ENCODE measurements at regions not wholly inside any gene's neighbourhood (a gene's known extent, or its start where the extent isn't known, plus 50 kb on each side); places are given as distances from the start of the nearest gene placed in this dataset.

- no peak; the same call in 2 of the 3 replicates for ATAC-seq
- H3K9me3 ChIP-seq (ENCODE audit: low read length): no peaks in the 10 kb centered on the region
- H3K9ac ChIP-seq (ENCODE audit: insufficient read depth, low read depth, low read length): no peak overlapping the region
- POLR2A ChIA-PET: no interaction called here
- no peaks in the 10 kb centered on the region for H3K79me2 ChIP-seq (ENCODE audit: insufficient read depth, low read length)
- H3K4me1 ChIP-seq (ENCODE audit: insufficient read depth, low read length): no peaks in the 10 kb centered on the region
- H3K36me3 ChIP-seq (replicated peaks in 1 of 2; ENCODE audit: control insufficient read depth in 1 of 2, insufficient read depth in 2 of 2, low read length in 2 of 2): no peaks in the 10 kb centered on the region
- H3K27ac ChIP-seq (ENCODE audit: extremely low read length, insufficient read depth, low read length): no peak overlapping the region
- FAIRE-seq: no peak
- no TSS peak for BruUV-seq (replicated peaks)
- no peaks in the 10 kb centered on the region for H3K27me3 ChIP-seq (ENCODE audit: control insufficient read depth in 1 of 2, insufficient read depth in 2 of 2, low read length in 2 of 2)
- H2AFZ ChIP-seq (ENCODE audit: low read length): no peak overlapping the region
- no peak overlapping the region for H3K4me3 ChIP-seq (replicated peaks in 1 of 3; ENCODE audit: insufficient read depth in 1 of 3, low read depth in 2 of 3, low read length in 3 of 3)
- in situ Hi-C loops (cut with HindIII; ENCODE audit: extremely low pct_ligation_motif_present, low pct_unique_long_range_greater_than_20kb) (no loop called here), intact Hi-C loops (cut with micrococcal nuclease; ENCODE audit: unreplicated experiment) (no loop called here)
- peak; percentile 1 for DNase-seq (ENCODE audit: low spot score)
- H4K20me1 ChIP-seq (ENCODE audit: insufficient read depth, low read length): no peaks in the 10 kb centered on the region
- WGBS (ENCODE audit: low lambda C conversion rate): 0% methylated on average over 4 of the region's 4 CpGs
- H3K4me2 ChIP-seq (ENCODE audit: low read depth, low read length): no peak overlapping the region
- CTCF ChIA-PET (ENCODE audit: low intra/inter-chr PET ratio, low total read pairs): no interaction called here
- TF ChIP-seq ZFP41 (CRISPR knock-in tag; IDR thresholded peaks at IDR 0.05; ENCODE audit: borderline replicate concordance) (no peak), MED1 (CRISPR knock-in tag; IDR thresholded peaks at IDR 0.05) (no peak), NFYB (CRISPR knock-in tag; IDR thresholded peaks at IDR 0.05) (no peak), E2F1 (CRISPR knock-in tag; IDR thresholded peaks at IDR 0.05) (no peak), ZNF713 (CRISPR knock-in tag; IDR thresholded peaks at IDR 0.05) (no peak), ZFX (CRISPR knock-in tag; IDR thresholded peaks at IDR 0.05; ENCODE audit: low read depth) (no peak), U2AF2 (IDR thresholded peaks at IDR 0.05; ENCODE audit: low read depth, low read length) (no peak), ZNF205 (CRISPR knock-in tag; IDR thresholded peaks at IDR 0.05) (no peak), THRA (CRISPR knock-in tag; IDR thresholded peaks at IDR 0.05; ENCODE audit: borderline replicate concordance) (no peak), SNAPC2 (CRISPR knock-in tag; IDR thresholded peaks at IDR 0.05) (no peak), ZSCAN21 (CRISPR knock-in tag; IDR thresholded peaks at IDR 0.05; ENCODE audit: borderline replicate concordance) (no peak), ZGPAT (CRISPR knock-in tag; IDR thresholded peaks at IDR 0.05) (no peak), BRF2 (CRISPR knock-in tag; IDR thresholded peaks at IDR 0.05) (no peak), MAFF (IDR thresholded peaks at IDR 0.05; ENCODE audit: low read depth, low read length) (no peak), ZNF180 (CRISPR knock-in tag; IDR thresholded peaks at IDR 0.05; ENCODE audit: borderline replicate concordance, low read depth) (no peak), HBP1 (CRISPR knock-in tag; IDR thresholded peaks at IDR 0.05; ENCODE audit: low read depth) (no peak), NFIC (IDR thresholded peaks at IDR 0.05; ENCODE audit: low read length) (no peak), SP1 (IDR thresholded peaks at IDR 0.05) (no peak), SP1 (CRISPR knock-in tag; IDR thresholded peaks at IDR 0.05) (no peak)
These were observed 255.4 kb upstream of the IRAK1BP1 start for GRCh38 chr6:78611886-78612480.
